NCI-H1417 treated with DMSO at 0.1 percent for 48 hours (cell line): ENCODE measurements at regions not wholly inside any gene's neighbourhood (a gene's known extent, or its start where the extent isn't known, plus 50 kb on each side); places are given as distances from the start of the nearest gene placed in this dataset.
"Not testable (repeated sequence)": the region's sequence is repeated elsewhere in the genome, so short reads cannot be mapped to it uniquely, and the experiment has no call there.

Experiments used
- DNase-seq: peaks from one replicate; lab custom pipeline; 2025; lab: John Stamatoyannopoulos, UW

- DNase-seq = no peak
These were observed 499.9 kb upstream of the LMCD1 start for GRCh38 chr3:8001712-8002111.

GRCh38 chr3:8011902-8012301, 489.7 kb upstream of the LMCD1 start:
- no peak for DNase-seq

DNA sequence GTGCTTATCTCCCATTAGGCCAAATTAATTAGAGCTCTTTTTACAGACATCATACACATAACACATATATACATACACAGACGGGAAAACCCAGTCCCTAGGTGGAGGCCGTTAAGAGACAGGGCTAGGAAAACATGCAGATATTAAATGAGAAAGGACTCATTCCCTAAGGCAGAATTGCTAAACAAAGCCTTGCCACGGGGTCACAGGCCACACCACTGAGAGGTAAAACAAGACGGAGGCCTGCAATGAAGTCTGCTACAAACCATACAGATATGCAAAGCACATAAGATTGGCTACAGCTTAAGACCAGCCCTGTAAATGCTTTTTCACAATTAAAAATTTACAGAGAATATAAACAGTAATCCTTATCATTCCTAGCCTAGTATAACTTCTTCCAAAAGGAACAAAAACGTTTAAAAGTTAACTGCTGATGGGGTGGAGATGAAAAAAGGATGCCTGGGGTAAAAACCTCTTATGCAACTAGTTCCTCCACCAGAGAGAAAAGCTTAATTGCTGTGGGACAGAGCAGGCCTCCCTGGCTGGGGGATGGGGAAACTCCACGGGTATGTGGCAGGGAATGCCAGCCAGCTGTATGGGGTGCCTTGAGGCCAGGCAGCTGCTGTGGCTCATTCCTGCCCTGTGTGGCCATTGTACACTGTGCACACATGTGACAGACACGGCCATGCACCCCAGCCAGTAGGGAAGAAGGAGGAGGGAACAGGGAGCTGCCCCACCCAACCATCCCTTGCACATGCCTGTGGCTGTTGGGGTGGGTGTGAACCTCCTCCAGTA, 481.4 kb upstream of the LMCD1 start:
- no peak for DNase-seq

DNA sequence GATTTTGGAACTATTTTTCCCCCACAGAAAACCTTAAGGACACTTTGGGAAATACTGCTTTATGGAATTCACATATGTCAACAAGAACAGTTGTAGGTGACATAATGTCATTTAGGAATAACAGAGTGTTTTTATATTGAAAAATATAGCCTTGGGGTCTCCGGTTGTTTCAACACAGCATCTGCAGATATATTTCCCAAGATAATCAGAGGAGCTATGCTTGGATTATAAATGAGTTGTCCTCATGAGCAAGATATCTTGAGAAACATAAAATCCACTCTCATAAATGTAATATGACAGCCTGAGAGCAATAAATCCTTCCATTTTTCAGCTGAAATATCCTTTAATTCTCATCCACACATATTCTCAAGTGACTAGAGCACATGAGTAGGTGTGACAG, 473.7 kb upstream of the LMCD1 start:
- DNase-seq = no peak

DNA sequence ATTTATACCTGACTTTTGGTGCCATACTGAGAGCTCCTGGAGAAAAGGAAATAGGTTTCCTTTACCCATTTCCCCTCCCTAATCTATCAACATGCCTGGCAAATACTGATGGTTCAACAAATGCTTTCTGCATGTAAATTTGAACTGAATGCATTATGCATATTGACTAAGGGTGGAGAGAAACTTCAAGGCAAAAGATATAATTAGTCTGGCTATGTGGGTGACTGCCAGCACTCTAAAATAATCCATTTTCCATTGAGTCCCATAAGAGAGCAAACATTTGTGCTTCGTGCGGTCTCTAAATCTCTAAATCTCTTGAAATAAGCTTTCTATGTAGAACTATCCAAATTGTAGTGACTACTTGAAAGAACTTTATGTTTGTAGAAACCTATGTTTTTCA, 451.3 kb upstream of the LMCD1 start:
- no peak for DNase-seq

DNA sequence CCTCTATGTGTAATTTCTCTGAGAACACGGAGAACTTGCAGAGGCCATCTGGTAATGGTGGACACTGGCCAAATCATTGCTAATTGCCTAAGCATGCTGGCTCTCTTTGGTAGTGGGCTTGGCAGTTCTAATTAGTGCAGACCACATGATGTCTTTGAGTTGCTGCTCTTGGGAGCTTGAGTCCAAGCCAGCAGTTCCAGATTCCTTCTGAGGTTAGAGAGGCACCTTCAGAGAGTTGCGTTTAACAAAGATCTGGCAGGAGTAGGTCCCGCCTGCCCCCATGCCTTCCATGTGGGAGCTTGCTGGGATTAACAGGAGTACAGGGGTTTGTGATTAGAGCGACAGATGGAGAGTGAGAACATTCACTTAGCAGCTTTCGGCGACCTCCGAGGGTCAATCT, 449.0 kb upstream of the LMCD1 start:
- no peak for DNase-seq

DNA sequence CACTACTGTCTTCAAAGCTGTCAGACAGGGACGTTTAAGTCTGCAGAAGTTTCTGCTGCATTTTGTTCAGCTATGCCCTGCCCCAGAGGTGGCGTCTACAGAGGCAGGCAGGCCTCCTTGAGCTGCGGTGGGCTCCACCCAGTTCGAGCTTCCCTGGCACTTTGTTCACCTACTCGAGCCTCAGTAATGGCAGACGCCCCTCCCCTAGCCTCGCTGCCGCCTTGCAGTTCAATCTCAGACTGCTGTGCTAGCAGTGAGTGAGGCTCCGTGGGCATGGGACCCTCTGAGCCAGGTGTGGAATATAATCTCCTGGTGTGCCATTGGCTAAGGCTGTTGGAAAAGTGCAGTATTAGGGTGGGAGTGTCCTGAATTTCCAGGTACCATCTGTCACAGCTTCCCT, 433.5 kb upstream of the LMCD1 start:
- not testable (repeated sequence) for DNase-seq

- no peak for DNase-seq
These were observed 432.2 kb upstream of the LMCD1 start for GRCh38 chr3:8069471-8069870.

DNA sequence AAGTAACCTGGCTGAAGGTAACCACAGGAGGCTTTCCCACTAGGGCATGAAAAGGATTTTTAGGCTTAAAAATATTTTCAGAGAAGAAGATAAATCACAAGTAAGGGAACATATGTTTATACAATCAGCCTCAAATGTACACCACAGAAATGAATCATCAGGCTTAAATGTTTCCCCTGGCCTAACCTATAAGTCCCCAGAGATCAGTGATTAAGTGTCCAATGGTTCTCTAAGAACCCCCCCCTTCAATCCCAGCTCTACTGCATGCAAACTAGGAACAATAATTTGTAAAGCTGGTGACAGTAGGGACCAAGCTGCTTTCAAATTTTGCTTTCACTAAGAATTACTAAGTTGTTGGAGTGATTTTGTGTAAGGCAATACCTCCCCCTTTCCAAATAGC, 431.6 kb upstream of the LMCD1 start:
- no peak for DNase-seq

GRCh38 chr3:8074740-8075139, 426.9 kb upstream of the LMCD1 start:
- DNase-seq = not testable (repeated sequence)

DNA sequence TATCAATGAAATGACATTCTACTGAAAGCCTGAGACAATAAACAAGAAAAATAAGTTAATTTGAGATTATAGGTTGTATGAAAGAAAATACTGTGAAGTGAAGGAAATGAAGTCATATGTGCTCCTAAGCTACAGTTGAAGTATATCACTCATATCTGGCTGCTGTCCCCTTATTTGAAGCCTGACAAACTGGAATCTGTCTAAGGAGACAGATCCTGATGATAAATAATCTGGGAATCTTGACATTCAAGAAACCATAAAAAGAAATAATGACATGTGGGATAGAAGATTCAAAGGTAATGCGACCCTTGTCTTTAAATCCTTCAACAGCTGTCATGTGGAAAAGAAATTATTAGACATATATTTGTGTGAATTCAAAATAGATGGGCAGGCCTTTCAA, 424.5 kb upstream of the LMCD1 start:
- DNase-seq = no peak

- no peak for DNase-seq
These were observed 421.2 kb upstream of the LMCD1 start for GRCh38 chr3:8080464-8080863.

- DNase-seq = no peak
These were observed 416.1 kb upstream of the LMCD1 start for GRCh38 chr3:8085498-8085897.

GRCh38 chr3:8087951-8088350, 413.7 kb upstream of the LMCD1 start:
- DNase-seq = no peak

GRCh38 chr3:8094415-8094814, 407.2 kb upstream of the LMCD1 start:
- DNase-seq = no peak

DNA sequence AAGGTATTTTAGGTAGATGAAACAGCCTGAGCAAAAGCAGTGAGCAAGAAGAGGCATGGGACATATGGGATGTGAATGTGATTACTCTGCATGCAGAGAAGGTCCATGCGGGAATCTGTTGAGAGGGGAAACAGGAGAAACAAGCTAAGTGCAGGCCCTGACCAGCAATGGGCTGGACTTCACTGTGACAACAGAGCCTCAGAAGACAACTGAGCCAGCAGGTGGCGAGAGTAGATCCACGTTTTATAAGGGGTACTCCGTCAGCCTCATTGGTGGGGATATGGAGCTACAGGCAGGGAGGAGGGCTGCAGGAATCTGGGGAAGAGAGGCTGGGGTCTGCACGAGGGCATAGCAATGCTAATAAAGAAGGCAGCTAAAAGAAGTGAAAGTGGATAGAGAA, 405.9 kb upstream of the LMCD1 start:
- no peak for DNase-seq

- no peak for DNase-seq
These were observed 403.9 kb upstream of the LMCD1 start for GRCh38 chr3:8097690-8098089.

- DNase-seq = no peak
These were observed 397.7 kb upstream of the LMCD1 start for GRCh38 chr3:8103954-8104353.

DNA sequence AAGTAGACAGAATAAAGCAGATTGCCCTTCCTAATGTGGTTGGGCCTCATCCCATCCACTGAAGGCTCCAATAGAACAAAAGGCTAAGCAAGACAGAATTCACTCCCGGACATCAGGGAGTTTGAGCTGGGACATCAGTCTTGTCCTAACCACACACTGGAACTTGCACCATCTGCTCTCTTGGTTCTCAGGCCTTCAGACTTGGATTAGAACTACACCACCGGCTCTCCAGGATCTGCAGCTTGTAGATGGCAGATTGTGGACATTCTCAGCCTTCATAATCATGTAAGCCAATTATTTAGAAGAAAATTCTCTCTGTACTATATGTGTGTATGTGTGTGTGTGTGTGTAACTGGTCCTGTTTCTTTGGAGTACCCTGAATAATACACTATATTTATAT, 394.7 kb upstream of the LMCD1 start:
- no peak for DNase-seq

- DNase-seq = no peak
These were observed 390.4 kb upstream of the LMCD1 start for GRCh38 chr3:8110966-8111798.

DNA sequence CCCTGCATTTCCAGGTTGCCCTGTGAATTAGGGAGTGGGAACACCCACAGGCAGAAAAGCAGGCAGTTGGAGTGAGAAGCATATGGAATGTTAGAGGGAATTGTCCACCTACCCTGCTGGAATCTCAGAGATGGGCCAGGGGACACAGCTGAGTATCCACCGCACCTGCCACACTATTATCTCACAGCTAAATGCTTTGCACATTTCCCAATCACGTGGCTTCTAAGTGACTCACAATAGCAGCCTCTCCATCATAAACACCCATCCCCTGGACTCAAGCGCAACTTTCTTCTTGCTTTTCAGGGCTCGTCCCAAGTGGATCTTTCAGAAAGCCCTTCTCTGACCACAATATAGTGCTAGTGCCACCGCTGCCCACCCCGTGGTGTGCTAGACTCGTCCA, 389.0 kb upstream of the LMCD1 start:
- no peak for DNase-seq

- no peak for DNase-seq
These were observed 388.0 kb upstream of the LMCD1 start for GRCh38 chr3:8113626-8114025.

DNA sequence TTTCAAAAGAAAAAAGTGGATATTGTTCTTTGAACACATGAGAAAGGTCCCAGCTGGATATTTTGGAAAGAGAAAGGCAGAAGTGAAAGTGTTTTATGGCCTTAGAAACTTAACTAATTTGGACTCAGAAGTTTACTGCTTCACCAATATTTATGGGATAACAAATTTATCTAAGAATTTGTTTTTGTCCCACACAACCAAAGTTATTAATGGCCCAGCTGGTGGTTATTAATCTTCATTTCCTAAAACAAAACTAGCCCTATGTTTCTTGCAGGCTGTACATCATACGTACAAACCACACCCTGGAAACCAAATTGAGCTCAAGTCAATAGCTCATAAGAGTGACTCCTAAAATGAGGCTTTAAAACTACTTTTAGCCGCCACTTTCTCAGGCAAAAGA, 372.9 kb upstream of the LMCD1 start:
- DNase-seq = no peak

- DNase-seq = no peak
These were observed 365.1 kb upstream of the LMCD1 start for GRCh38 chr3:8136553-8136952.
